ENCODE measurements at regions not wholly inside any gene's neighbourhood (a gene's known extent, or its start where the extent isn't known, plus 50 kb on each side); places are given as distances from the start of the nearest gene placed in this dataset.

GRCh38 chr13:88937384-88937783 lies 1266.2 kb downstream of the SLITRK5 start:
- DNase-seq (no peak), ATAC-seq (no peak)
- Mint-ChIP-seq H3K4me1 (no peaks in the 10 kb centered on the region), H3K36me3 (no peaks in the 10 kb centered on the region), H3K4me3 (no peak overlapping the region), H3K27me3 (no peaks in the 10 kb centered on the region), H3K9me3 (ENCODE audit: low read depth) (peaks cover 13% of the 10 kb centered on the region), H3K27ac (no peak overlapping the region)
- CTCF ChIA-PET: no interaction called here

- ATAC-seq: no peak
- CTCF ChIA-PET: no interaction called here
- no peak overlapping the region for H3K27ac Mint-ChIP-seq
These were observed 1274.6 kb downstream of the SLITRK5 start for GRCh38 chr13:88945793-88946192.

GRCh38 chr13:88948501-88948900 lies 1277.3 kb downstream of the SLITRK5 start:
- Mint-ChIP-seq H3K36me3 (no peaks in the 10 kb centered on the region), H3K4me3 (no peak overlapping the region), H3K4me1 (no peaks in the 10 kb centered on the region), H3K27ac (no peak overlapping the region), H3K27me3 (no peaks in the 10 kb centered on the region), H3K9me3 (ENCODE audit: low read depth) (peaks cover 9% of the 10 kb centered on the region)
- CTCF ChIA-PET: no interaction called here
- DNase-seq (no peak), ATAC-seq (no peak)

More at GRCh38 chr13:88945793-88946192, 1274.6 kb downstream of the SLITRK5 start:
- Mint-ChIP-seq H3K36me3 (no peaks in the 10 kb centered on the region), H3K27me3 (no peaks in the 10 kb centered on the region), H3K4me3 (no peak overlapping the region), H3K9me3 (ENCODE audit: low read depth) (peaks cover 9% of the 10 kb centered on the region), H3K4me1 (no peaks in the 10 kb centered on the region)
- DNase-seq: no peak

- Mint-ChIP-seq H3K9me3 (ENCODE audit: low read depth) (peaks cover 13% of the 10 kb centered on the region), H3K27ac (no peak overlapping the region), H3K4me1 (no peaks in the 10 kb centered on the region), H3K36me3 (no peaks in the 10 kb centered on the region), H3K4me3 (no peak overlapping the region), H3K27me3 (no peaks in the 10 kb centered on the region)
- ATAC-seq (no peak), DNase-seq (no peak)
- CTCF ChIA-PET: no interaction called here
These were observed 1287.7 kb downstream of the SLITRK5 start for GRCh38 chr13:88958821-88959220.

GRCh38 chr13:88976466-88976865 lies 1305.3 kb downstream of the SLITRK5 start:
- Mint-ChIP-seq H3K27ac (no peak overlapping the region), H3K4me1 (no peaks in the 10 kb centered on the region), H3K27me3 (no peaks in the 10 kb centered on the region), H3K9me3 (ENCODE audit: low read depth) (peaks cover 9% of the 10 kb centered on the region), H3K4me3 (no peak overlapping the region), H3K36me3 (no peaks in the 10 kb centered on the region)
- DNase-seq (no peak), ATAC-seq (no peak)
- CTCF ChIA-PET: no interaction called here

- no peaks in the 10 kb centered on the region for H3K4me1 Mint-ChIP-seq
- DNase-seq: no peak
- no peak overlapping the region for H3K4me3 Mint-ChIP-seq
- H3K36me3 Mint-ChIP-seq: no peaks in the 10 kb centered on the region
- no peak overlapping the region for H3K27ac Mint-ChIP-seq
- no peak for ATAC-seq
- CTCF ChIA-PET: no interaction called here
- H3K27me3 Mint-ChIP-seq: no peaks in the 10 kb centered on the region
- peaks cover 4% of the 10 kb centered on the region for H3K9me3 Mint-ChIP-seq (ENCODE audit: low read depth)
These were observed 1307.4 kb downstream of the SLITRK5 start for GRCh38 chr13:88978607-88979006.

- Mint-ChIP-seq H3K27me3 (no peaks in the 10 kb centered on the region), H3K27ac (no peak overlapping the region), H3K9me3 (ENCODE audit: low read depth) (peaks cover 4% of the 10 kb centered on the region), H3K4me3 (no peak overlapping the region), H3K4me1 (no peaks in the 10 kb centered on the region), H3K36me3 (no peaks in the 10 kb centered on the region)
- DNase-seq (no peak), ATAC-seq (no peak)
- CTCF ChIA-PET: no interaction called here
These were observed 1308.4 kb downstream of the SLITRK5 start for GRCh38 chr13:88979465-88980175.

GRCh38 chr13:89003656-89004055 lies 1332.5 kb downstream of the SLITRK5 start:
- Mint-ChIP-seq H3K9me3 (ENCODE audit: low read depth) (peaks cover 7% of the 10 kb centered on the region), H3K36me3 (no peaks in the 10 kb centered on the region), H3K27me3 (no peaks in the 10 kb centered on the region), H3K27ac (no peak overlapping the region), H3K4me1 (no peaks in the 10 kb centered on the region), H3K4me3 (no peak overlapping the region)
- DNase-seq: no peak
- CTCF ChIA-PET: no interaction called here
- no peak for ATAC-seq

GRCh38 chr13:89011615-89012014 lies 1340.4 kb downstream of the SLITRK5 start:
- DNase-seq: no peak
- H3K27ac Mint-ChIP-seq: no peak overlapping the region
- CTCF ChIA-PET: no interaction called here
- no peak for ATAC-seq
- H3K4me3 Mint-ChIP-seq: no peak overlapping the region
- peaks cover 8% of the 10 kb centered on the region for H3K9me3 Mint-ChIP-seq (ENCODE audit: low read depth)
- no peaks in the 10 kb centered on the region for H3K27me3 Mint-ChIP-seq
- no peaks in the 10 kb centered on the region for H3K4me1 Mint-ChIP-seq
- no peaks in the 10 kb centered on the region for H3K36me3 Mint-ChIP-seq

- Mint-ChIP-seq H3K27ac (no peak overlapping the region), H3K27me3 (no peaks in the 10 kb centered on the region), H3K9me3 (ENCODE audit: low read depth) (peaks cover 10% of the 10 kb centered on the region), H3K36me3 (no peaks in the 10 kb centered on the region), H3K4me1 (no peaks in the 10 kb centered on the region), H3K4me3 (no peak overlapping the region)
- DNase-seq: no peak
- CTCF ChIA-PET: no interaction called here
- ATAC-seq: no peak
These were observed 1356.6 kb downstream of the SLITRK5 start for GRCh38 chr13:89027694-89028306.

- Mint-ChIP-seq H3K36me3 (peaks cover 2% of the 10 kb centered on the region), H3K27ac (no peak overlapping the region), H3K4me1 (no peaks in the 10 kb centered on the region), H3K9me3 (ENCODE audit: low read depth) (peaks cover 17% of the 10 kb centered on the region), H3K4me3 (no peak overlapping the region), H3K27me3 (no peaks in the 10 kb centered on the region)
- CTCF ChIA-PET: no interaction called here
- DNase-seq (no peak), ATAC-seq (no peak)
These were observed 1357.9 kb downstream of the SLITRK5 start for GRCh38 chr13:89029062-89029461.

- CTCF ChIA-PET: interaction anchor here (0.7 kb wide), 1 partner anchor 36 kb away, joined by 3 read pairs; no protein-coding TSS in a partner anchor
- H3K36me3 Mint-ChIP-seq: peaks cover 2% of the 10 kb centered on the region
- peaks cover 10% of the 10 kb centered on the region for H3K9me3 Mint-ChIP-seq (ENCODE audit: low read depth)
- H3K27ac Mint-ChIP-seq: no peak overlapping the region
- no peak for DNase-seq
- no peak overlapping the region for H3K4me3 Mint-ChIP-seq
- H3K4me1 Mint-ChIP-seq: no peaks in the 10 kb centered on the region
- no peak for ATAC-seq
- H3K27me3 Mint-ChIP-seq: no peaks in the 10 kb centered on the region
These were observed 1362.8 kb downstream of the SLITRK5 start for GRCh38 chr13:89034015-89034414.

GRCh38 chr13:89052699-89053098 lies 1381.5 kb downstream of the SLITRK5 start:
- no peaks in the 10 kb centered on the region for H3K4me1 Mint-ChIP-seq
- CTCF ChIA-PET: no interaction called here
- DNase-seq (no peak), ATAC-seq (no peak)
- peaks cover 5% of the 10 kb centered on the region for H3K9me3 Mint-ChIP-seq (ENCODE audit: low read depth)
- H3K27ac Mint-ChIP-seq: no peak overlapping the region
- H3K27me3 Mint-ChIP-seq: no peaks in the 10 kb centered on the region
- no peaks in the 10 kb centered on the region for H3K36me3 Mint-ChIP-seq
- no peak overlapping the region for H3K4me3 Mint-ChIP-seq

- H3K27ac Mint-ChIP-seq: no peak overlapping the region
- DNase-seq (no peak), ATAC-seq (no peak)
- no peaks in the 10 kb centered on the region for H3K4me1 Mint-ChIP-seq
- H3K36me3 Mint-ChIP-seq: no peaks in the 10 kb centered on the region
- H3K9me3 Mint-ChIP-seq (ENCODE audit: low read depth): peaks cover 5% of the 10 kb centered on the region
- no peak overlapping the region for H3K4me3 Mint-ChIP-seq
- H3K27me3 Mint-ChIP-seq: no peaks in the 10 kb centered on the region
- CTCF ChIA-PET: no interaction called here
These were observed 1382.2 kb downstream of the SLITRK5 start for GRCh38 chr13:89053418-89053817.

Data from activated CD8-positive, alpha-beta memory T cell treated with anti-CD3 and anti-CD28 coated beads, Interleukin-2, amount 10 ng/mL, durations not matched to agents 7 days and 5 days (primary cell).